ENCODE measurements at regions not wholly inside any gene's neighbourhood (a gene's known extent, or its start where the extent isn't known, plus 50 kb on each side); places are given as distances from the start of the nearest gene placed in this dataset.

DNA sequence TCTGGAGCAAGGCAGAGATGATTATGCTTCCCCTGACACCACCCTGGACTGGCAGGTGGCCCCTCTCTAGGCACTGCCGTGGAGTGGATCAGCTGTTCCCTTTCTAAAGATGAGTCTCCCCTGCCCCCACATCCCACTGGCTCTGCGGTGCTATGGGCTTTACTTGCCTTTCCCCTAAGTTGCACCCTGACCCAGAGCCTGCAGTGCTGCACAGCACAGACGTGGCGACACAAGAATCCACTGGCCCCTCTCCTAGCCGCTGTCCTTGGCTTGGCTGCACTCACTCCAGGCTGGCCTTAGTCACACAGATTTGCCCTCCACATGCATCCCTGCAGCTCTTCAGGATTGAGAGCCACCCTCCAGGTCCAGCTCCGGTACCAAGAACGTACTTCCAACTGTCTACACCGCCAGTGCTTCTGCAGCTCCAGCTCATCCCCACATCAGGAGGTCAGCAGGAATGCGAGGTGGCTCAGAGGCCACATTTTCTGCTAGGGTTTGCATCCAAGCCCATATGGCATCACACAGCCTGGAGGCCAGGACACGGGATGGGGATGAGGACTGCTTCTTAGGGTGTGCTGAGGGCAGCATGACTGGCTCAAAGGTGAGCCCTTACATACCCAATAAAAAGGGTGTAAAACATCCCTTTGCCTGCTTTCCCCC, 82.4 kb upstream of the RASGRF1 start:
- 78 to 85% methylated on average over 10 of the region's 10 CpGs for WGBS, 2 donors
- no peaks in the 10 kb centered on the region for H3K9me3 ChIP-seq

DNA sequence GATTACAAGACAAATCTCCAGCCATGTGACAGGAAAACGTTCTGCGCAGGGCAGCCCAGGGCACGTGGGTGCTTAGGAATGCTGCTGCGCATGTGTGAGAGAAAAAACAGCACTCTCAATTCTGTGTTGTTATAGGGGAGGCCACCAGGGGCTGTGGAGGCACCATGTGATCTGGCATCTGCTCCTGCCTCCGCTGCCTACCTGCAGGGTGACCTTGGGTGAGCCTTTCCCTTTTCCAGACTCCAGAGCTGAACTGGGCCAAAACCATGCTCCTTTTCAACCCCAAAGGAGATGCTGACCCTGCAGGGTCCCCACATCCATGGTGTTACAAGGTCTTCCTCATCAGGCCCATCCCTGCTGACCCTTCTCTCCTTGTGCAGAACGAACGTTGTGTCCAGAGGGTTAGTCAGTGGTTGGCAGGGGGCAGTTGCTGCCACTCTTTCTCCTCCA, 81.5 kb upstream of the RASGRF1 start:
- no peaks in the 10 kb centered on the region for H3K9me3 ChIP-seq
- H3K27me3 ChIP-seq, result no peaks in the 10 kb centered on the region
- no peak for TF ChIP-seq POLR2A (IDR thresholded peaks at IDR 0.05)
- TF ChIP-seq, protein P1, sequence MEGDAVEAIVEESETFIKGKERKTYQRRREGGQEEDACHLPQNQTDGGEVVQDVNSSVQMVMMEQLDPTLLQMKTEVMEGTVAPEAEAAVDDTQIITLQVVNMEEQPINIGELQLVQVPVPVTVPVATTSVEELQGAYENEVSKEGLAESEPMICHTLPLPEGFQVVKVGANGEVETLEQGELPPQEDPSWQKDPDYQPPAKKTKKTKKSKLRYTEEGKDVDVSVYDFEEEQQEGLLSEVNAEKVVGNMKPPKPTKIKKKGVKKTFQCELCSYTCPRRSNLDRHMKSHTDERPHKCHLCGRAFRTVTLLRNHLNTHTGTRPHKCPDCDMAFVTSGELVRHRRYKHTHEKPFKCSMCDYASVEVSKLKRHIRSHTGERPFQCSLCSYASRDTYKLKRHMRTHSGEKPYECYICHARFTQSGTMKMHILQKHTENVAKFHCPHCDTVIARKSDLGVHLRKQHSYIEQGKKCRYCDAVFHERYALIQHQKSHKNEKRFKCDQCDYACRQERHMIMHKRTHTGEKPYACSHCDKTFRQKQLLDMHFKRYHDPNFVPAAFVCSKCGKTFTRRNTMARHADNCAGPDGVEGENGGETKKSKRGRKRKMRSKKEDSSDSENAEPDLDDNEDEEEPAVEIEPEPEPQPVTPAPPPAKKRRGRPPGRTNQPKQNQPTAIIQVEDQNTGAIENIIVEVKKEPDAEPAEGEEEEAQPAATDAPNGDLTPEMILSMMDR (IDR thresholded peaks at IDR 0.05), result no peak
- peaks cover 0 to 4% (median 0%) of the 10 kb centered on the region in 4 donors for H3K4me1 ChIP-seq
- 51 to 55% methylated on average over 7 of the region's 7 CpGs for WGBS, 2 donors
- H3K36me3 ChIP-seq, result no peaks in the 10 kb centered on the region
- no peak for DNase-seq (ENCODE audit: low spot score in 2 of 2)
- no peak overlapping the region for H3K27ac ChIP-seq
- no peak overlapping the region for H3K4me3 ChIP-seq

More for the DNA sequence above, 82.4 kb upstream of the RASGRF1 start:
- peaks cover 0 to 4% (median 0%) of the 10 kb centered on the region in 4 donors for H3K4me1 ChIP-seq
- no peaks in the 10 kb centered on the region for H3K27me3 ChIP-seq
- H3K36me3 ChIP-seq, result no peaks in the 10 kb centered on the region
- H3K4me3 ChIP-seq, result no peak overlapping the region
- TF ChIP-seq EP300 (IDR thresholded peaks at IDR 0.05) (no peak), POLR2A (IDR thresholded peaks at IDR 0.05) (no peak)
- TF ChIP-seq, protein P1 (IDR thresholded peaks at IDR 0.05), result no peak
- H3K27ac ChIP-seq, result no peak overlapping the region
- DNase-seq (ENCODE audit: low spot score in 2 of 2), result no peak

DNA sequence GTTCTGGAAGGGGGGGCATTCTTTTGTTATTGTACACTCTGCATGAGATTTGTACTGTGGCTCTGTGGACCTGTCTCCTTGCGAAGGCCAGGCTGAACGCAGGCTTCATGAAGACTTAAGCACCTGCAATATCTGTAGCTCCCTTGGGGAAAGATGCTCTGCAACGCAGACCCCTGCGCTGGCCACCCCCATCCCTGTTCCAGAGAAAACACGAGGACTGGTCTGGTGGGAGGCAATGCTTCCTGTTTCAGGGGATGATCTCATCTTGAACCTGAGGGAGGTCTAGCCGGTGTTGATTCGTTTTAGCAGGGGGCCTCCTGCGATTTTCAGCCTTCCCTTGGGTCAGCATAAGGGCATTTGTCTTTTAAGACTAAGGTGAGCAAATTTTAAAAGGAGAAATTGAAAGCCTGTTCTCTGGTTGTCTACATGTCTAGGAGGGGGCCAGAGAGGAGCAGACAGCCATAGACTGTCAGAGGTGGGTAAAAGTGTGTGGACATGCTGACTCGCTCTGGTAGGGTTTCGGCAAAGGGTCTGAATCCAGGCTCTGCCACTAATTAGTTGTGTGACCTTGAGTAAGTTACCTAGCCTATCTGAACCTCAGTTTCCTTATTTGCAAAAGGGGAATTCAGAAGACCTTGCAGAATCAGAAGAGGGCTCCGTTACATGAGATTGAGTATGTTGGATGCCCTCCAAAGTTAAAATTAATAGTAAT, 80.9 kb upstream of the RASGRF1 start:
- Histone ChIP-seq H3K4me3 (no peak overlapping the region), H3K36me3 (no peaks in the 10 kb centered on the region), H3K27me3 (no peaks in the 10 kb centered on the region), H3K9me3 (no peaks in the 10 kb centered on the region), H3K27ac (no peak overlapping the region), H3K4me1 (peaks cover 0 to 4% (median 0%) of the 10 kb centered on the region in 4 donors)
- DNase-seq (ENCODE audit: low spot score in 2 of 2), result no peak
- TF ChIP-seq POLR2A (IDR thresholded peaks at IDR 0.05) (no peak), EP300 (IDR thresholded peaks at IDR 0.05) (no peak)
- TF ChIP-seq, protein P1 (IDR thresholded peaks at IDR 0.05), result no peak
- WGBS, 2 donors, result 58 to 61% methylated on average over 11 of the region's 11 CpGs

DNA sequence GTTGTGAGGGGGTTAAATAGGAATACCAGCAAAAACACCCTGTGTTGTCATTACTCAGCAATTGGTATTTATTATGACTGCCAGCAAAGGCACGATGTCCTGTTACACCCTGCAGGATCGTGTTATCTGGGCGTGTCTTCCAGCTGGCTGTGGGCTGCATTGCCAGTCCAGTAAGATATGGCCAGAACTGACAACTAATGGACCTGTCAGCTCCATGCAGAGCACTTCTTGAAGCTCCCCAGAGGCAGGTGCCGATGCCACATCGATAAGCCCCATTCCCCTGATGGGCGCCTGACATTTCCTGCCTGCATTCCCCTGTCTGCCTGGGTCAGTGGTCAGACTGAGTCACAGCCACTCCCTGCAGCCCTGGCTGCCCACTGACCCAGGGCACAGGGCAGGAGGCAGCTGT, 79.7 kb upstream of the RASGRF1 start:
- no peak overlapping the region for H3K27ac ChIP-seq
- no peaks in the 10 kb centered on the region for H3K27me3 ChIP-seq
- 46 to 50% methylated on average over 6 of the region's 6 CpGs for WGBS, 2 donors
- H3K4me1 ChIP-seq, result peaks cover 0 to 4% (median 0%) of the 10 kb centered on the region in 4 donors
- H3K9me3 ChIP-seq, result no peaks in the 10 kb centered on the region
- no peak overlapping the region for H3K4me3 ChIP-seq
- DNase-seq (ENCODE audit: low spot score in 2 of 2), result no peak
- no peak for TF ChIP-seq POLR2A (IDR thresholded peaks at IDR 0.05)
- no peak for TF ChIP-seq EP300 (IDR thresholded peaks at IDR 0.05)
- TF ChIP-seq, protein P1 (IDR thresholded peaks at IDR 0.05), result no peak
- H3K36me3 ChIP-seq, result no peaks in the 10 kb centered on the region

DNA sequence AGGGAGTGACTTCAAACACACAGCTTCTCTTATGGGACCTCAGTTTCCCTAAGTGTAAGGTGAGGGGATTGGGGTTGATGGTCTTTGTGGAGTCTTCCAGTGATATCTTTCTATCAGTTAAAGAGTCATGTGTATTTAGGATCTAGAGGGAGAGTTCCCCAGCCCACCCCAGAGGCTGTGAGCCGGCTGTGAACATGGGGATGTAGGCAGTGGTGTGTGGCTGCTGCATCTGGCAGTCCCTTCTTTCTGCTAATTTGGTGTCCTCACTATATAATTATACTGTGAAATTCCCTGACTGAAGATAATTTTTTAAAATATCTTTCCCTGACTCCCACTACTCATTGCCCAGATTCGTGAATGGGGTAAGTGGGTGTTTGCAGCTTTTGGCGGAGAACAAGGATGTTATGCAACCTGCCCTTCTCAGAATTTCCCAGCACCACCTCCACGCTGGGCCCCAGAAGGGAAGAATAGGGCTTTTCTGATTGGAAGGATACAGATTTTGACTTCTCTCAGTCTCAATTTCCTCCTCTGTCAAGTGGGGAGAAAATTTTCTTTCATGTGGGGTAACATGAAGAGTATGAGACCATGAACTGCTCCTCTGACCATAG, 79.0 kb upstream of the RASGRF1 start:
- H3K27me3 ChIP-seq, result no peaks in the 10 kb centered on the region
- H3K9me3 ChIP-seq, result no peaks in the 10 kb centered on the region
- no peak for DNase-seq (ENCODE audit: low spot score in 2 of 2)
- WGBS, 2 donors, result 46 to 61% methylated on average over 4 of the region's 4 CpGs
- H3K4me1 ChIP-seq, result peaks cover 0 to 4% (median 0%) of the 10 kb centered on the region in 4 donors
- no peak overlapping the region for H3K4me3 ChIP-seq
- H3K27ac ChIP-seq, result no peak overlapping the region
- no peaks in the 10 kb centered on the region for H3K36me3 ChIP-seq
- TF ChIP-seq, protein P1 (IDR thresholded peaks at IDR 0.05), result no peak
- TF ChIP-seq POLR2A (IDR thresholded peaks at IDR 0.05) (no peak), EP300 (IDR thresholded peaks at IDR 0.05) (no peak)
